ENCODE measurements at regions not wholly inside any gene's neighbourhood (a gene's known extent, or its start where the extent isn't known, plus 50 kb on each side); places are given as distances from the start of the nearest gene placed in this dataset.

DNA sequence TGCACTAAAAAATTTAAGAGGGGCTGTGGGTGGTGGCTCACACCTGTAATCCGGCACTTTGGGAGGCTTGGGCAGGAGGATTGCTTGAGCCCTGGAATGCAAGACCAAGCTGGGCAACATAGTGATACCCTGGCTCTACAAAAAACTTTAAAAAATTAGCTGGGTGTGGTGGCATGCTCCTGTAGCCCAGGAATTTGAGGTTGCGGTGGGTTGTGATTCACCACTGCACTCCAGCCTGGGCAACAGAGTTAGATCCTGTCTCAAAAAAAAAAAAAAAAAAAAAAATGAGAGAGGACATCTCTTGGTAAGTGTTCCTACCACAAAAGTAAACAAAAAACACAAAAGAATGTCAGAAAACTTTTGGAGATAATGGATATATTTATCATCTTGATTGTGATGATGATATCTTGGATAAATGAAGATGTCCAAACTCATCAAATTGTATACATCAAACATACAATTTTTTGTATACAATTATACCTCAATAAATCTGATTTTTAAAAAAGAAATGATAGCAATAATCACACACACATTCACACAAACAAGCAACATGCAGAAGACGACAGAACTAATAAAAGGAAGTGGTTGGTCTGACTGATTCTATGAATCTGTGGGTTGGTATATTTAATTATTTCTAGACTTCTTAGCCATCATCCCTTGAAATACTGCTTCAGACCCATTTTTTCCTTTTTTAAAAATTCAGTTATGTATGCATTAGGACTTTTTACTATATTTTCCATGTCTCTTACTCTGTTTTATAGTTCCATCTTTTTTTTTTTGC lies 465.9 kb downstream of the PLA2G4A start:
- Mint-ChIP-seq H3K36me3 (ENCODE audit: insufficient read depth) (no peaks in the 10 kb centered on the region), H3K27me3 (no peaks in the 10 kb centered on the region), H3K9me3 (ENCODE audit: low read depth) (peaks cover 5% of the 10 kb centered on the region), H3K27ac (no peak overlapping the region), H3K4me3 (ENCODE audit: low read depth) (no peak overlapping the region), H3K4me1 (ENCODE audit: low read depth) (peaks cover 19% of the 10 kb centered on the region)
- TF ChIP-seq, protein P1, sequence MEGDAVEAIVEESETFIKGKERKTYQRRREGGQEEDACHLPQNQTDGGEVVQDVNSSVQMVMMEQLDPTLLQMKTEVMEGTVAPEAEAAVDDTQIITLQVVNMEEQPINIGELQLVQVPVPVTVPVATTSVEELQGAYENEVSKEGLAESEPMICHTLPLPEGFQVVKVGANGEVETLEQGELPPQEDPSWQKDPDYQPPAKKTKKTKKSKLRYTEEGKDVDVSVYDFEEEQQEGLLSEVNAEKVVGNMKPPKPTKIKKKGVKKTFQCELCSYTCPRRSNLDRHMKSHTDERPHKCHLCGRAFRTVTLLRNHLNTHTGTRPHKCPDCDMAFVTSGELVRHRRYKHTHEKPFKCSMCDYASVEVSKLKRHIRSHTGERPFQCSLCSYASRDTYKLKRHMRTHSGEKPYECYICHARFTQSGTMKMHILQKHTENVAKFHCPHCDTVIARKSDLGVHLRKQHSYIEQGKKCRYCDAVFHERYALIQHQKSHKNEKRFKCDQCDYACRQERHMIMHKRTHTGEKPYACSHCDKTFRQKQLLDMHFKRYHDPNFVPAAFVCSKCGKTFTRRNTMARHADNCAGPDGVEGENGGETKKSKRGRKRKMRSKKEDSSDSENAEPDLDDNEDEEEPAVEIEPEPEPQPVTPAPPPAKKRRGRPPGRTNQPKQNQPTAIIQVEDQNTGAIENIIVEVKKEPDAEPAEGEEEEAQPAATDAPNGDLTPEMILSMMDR (IDR thresholded peaks at IDR 0.05; ENCODE audit: unreplicated experiment): no peak
- DNase-seq (ENCODE audit: low spot score, unreplicated experiment): no peak

DNA sequence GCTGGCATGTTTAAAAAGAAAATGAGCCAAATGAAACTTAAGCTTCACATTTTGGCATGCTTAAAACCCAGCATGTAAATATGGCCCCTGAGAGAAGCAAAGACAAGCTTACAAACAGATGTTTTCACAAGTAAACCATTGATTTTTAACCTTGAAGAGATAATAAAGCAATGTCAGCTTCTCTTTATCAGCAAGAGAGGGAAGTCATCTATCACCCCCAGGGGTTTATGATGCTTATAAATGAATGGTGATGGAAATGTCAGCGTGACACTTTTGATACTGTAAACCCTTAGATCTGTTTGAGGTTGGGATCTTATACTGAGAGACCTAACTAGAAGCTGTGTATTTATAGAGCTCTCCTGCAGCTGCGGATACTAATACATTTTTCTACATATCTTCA lies 471.3 kb downstream of the PLA2G4A start:
- no peak overlapping the region for H3K4me3 Mint-ChIP-seq (ENCODE audit: low read depth)
- H3K9me3 Mint-ChIP-seq (ENCODE audit: low read depth): peaks cover 3% of the 10 kb centered on the region
- H3K36me3 Mint-ChIP-seq (ENCODE audit: insufficient read depth): no peaks in the 10 kb centered on the region
- no peak for DNase-seq (ENCODE audit: low spot score, unreplicated experiment)
- TF ChIP-seq, protein P1 (IDR thresholded peaks at IDR 0.05; ENCODE audit: unreplicated experiment): no peak
- H3K27me3 Mint-ChIP-seq: no peaks in the 10 kb centered on the region
- H3K4me1 Mint-ChIP-seq (ENCODE audit: low read depth): peaks cover 26% of the 10 kb centered on the region
- H3K27ac Mint-ChIP-seq: no peak overlapping the region

DNA sequence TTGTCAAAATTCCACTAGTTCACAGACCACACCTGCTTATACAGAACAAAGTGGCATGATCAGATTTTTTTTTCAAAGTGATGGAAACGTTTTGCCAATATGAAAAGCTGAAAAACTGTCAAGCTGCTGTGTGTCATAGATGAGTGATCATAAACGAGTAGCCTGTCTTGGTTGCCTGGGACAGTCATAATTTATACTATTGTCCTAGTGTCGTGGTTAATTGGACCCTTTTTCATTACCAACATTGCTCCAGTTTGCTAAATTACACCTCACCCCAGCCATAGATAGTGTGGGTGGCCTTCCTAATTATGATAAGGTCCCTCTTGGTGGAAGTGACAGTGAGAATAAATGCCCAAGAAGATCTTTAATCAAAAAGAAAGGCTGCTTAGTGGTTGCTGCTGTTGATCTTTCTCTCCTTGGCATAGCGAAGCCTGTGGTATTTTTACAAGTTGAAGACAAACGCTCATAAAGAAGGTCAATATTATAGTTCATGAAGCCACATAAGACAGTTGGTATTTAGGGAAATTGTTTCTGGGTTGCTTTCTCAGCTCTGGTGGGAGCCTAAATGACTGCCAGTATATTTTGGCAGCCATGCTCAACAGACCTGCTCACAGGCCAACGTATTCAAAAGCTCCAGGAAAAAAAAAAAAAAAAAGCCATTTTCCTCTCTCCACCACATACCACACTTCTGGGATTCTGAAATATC lies 478.1 kb downstream of the PLA2G4A start:
- Mint-ChIP-seq H3K4me3 (ENCODE audit: low read depth) (no peak overlapping the region), H3K27me3 (no peaks in the 10 kb centered on the region), H3K4me1 (ENCODE audit: low read depth) (no peaks in the 10 kb centered on the region), H3K9me3 (ENCODE audit: low read depth) (peaks cover 3% of the 10 kb centered on the region), H3K36me3 (ENCODE audit: insufficient read depth) (no peaks in the 10 kb centered on the region), H3K27ac (no peak overlapping the region)
- no peak for DNase-seq (ENCODE audit: low spot score, unreplicated experiment)
- TF ChIP-seq, protein P1 (IDR thresholded peaks at IDR 0.05; ENCODE audit: unreplicated experiment): no peak

DNA sequence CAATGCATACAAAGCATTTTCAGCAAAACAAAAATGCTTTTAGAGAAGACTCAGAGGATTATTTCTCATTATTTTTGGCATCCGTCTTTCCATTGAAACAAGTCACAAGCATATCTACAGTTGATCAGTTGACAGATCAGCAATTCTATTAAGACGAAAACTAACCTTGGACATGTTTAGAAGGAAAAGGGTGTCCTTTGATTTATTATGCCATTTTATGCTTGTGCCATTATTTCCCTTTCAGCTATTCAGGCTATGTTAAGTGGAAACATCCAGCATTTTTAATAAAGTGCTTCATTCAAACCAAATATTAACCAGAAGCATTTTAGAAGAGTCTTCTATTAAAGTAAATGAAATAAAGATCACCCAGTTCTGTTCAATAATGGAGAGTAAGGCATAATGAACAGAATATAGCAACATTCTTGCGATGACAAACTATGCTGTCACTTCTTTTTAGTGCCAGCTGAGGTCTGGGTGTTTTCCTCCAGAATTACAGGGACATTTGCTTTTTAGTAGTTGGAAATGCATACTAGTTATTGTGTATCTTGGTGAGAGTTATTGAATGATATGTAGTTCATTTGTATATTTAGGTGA lies 481.4 kb downstream of the PLA2G4A start:
- Mint-ChIP-seq H3K4me1 (ENCODE audit: low read depth) (peaks cover 12% of the 10 kb centered on the region), H3K27me3 (no peaks in the 10 kb centered on the region), H3K27ac (no peak overlapping the region), H3K36me3 (ENCODE audit: insufficient read depth) (no peaks in the 10 kb centered on the region), H3K9me3 (ENCODE audit: low read depth) (no peaks in the 10 kb centered on the region), H3K4me3 (ENCODE audit: low read depth) (no peak overlapping the region)
- TF ChIP-seq, protein P1 (IDR thresholded peaks at IDR 0.05; ENCODE audit: unreplicated experiment): no peak
- no peak for DNase-seq (ENCODE audit: low spot score, unreplicated experiment)

DNA sequence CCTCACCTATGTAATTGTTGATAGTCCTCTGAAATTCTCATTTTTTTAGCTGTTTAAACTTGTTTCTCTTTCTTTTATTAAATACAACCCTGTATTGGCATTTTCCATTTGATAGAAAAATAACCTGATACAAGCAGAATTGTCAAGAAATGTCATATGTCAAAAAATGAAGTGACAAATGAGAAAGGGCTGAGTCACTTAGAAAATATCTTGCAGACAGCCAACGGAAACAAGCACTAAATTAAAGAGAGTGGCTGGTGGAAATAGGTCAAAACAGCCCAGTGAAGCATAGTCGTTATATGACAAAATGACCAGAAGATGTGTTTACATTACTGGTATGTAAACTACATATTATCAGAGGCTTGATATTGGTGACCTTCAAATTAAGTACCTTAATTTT lies 484.4 kb downstream of the PLA2G4A start:
- TF ChIP-seq, protein P1 (IDR thresholded peaks at IDR 0.05; ENCODE audit: unreplicated experiment): no peak
- H3K36me3 Mint-ChIP-seq (ENCODE audit: insufficient read depth): no peaks in the 10 kb centered on the region
- H3K27ac Mint-ChIP-seq: no peak overlapping the region
- H3K9me3 Mint-ChIP-seq (ENCODE audit: low read depth): peaks cover 4% of the 10 kb centered on the region
- no peak for DNase-seq (ENCODE audit: low spot score, unreplicated experiment)
- peaks cover 12% of the 10 kb centered on the region for H3K4me1 Mint-ChIP-seq (ENCODE audit: low read depth)
- H3K27me3 Mint-ChIP-seq: no peaks in the 10 kb centered on the region
- no peak overlapping the region for H3K4me3 Mint-ChIP-seq (ENCODE audit: low read depth)

All from progenitor cell of endocrine pancreas (in vitro differentiated cells).